Hepatocyte (in vitro differentiated cells): ENCODE measurements at regions not wholly inside any gene's neighbourhood (a gene's known extent, or its start where the extent isn't known, plus 50 kb on each side); places are given as distances from the start of the nearest gene placed in this dataset.
A peak's percentile ranks its signal among the peaks of the same experiment; 100 is the strongest.
"Not testable (repeated sequence)": the region's sequence is repeated elsewhere in the genome, so short reads cannot be mapped to it uniquely, and the experiment has no call there.

Experiments used
- DNase-seq: peaks from one replicate; pipeline ENCODE4 v3.0.0-alpha.2; 2016; ENCODE audit warnings: low spot score
- H2AFZ ChIP-seq: fragments of 200-600 bp; sonication (generic); 2 replicates; pipeline ENCODE4 v1.6.0; 2016; ENCODE audit warnings: antibody characterized with exemption, mild to moderate bottlenecking
- H3K27ac ChIP-seq: fragments of 200-600 bp; sonication (generic); 2 replicates; pipeline ENCODE4 v1.5.1; 2016; ENCODE audit warnings: mild to moderate bottlenecking
- H3K27me3 ChIP-seq: fragments of 200-600 bp; sonication (generic); 2 replicates; pipeline ENCODE4 v1.6.1; 2016
- H3K36me3 ChIP-seq: fragments of 200-600 bp; sonication (generic); replicated peaks from 2 replicates; pipeline ENCODE4 v1.5.1; 2016; ENCODE audit warnings: low read depth; ENCODE audit not compliant: insufficient read depth
- H3K4me1 ChIP-seq: fragments of 200-600 bp; sonication (generic); 2 replicates; pipeline ENCODE4 v1.5.1; 2016; ENCODE audit warnings: mild to moderate bottlenecking, moderate library complexity; ENCODE audit not compliant: insufficient read depth
- H3K4me2 ChIP-seq: fragments of 200-600 bp; sonication (generic); 2 replicates; pipeline ENCODE4 v1.6.0; 2016
- H3K4me3 ChIP-seq: fragments of 200-600 bp; sonication (generic); 2 replicates; pipeline ENCODE4 v1.5.1; 2016; ENCODE audit warnings: mild to moderate bottlenecking
- H3K79me2 ChIP-seq: fragments of 200-600 bp; sonication (generic); 2 replicates; pipeline ENCODE4 v1.6.0; 2017; ENCODE audit warnings: mild to moderate bottlenecking
- H3K9me2 ChIP-seq: fragments of 200-600 bp; sonication (generic); replicated peaks from 2 replicates; pipeline ENCODE4 v1.6.0; 2017; ENCODE audit warnings: mild to moderate bottlenecking; ENCODE audit not compliant: insufficient read depth
- H3K9me3 ChIP-seq: fragments of 200-600 bp; sonication (generic); 2 replicates; pipeline ENCODE4 v1.5.1; 2016; ENCODE audit warnings: low read depth, mild to moderate bottlenecking
- H4K20me1 ChIP-seq: fragments of 200-600 bp; sonication (generic); 2 replicates; pipeline ENCODE4 v1.6.0; 2016; ENCODE audit warnings: mild to moderate bottlenecking; ENCODE audit not compliant: insufficient read depth, poor library complexity, severe bottlenecking
- EZH2 ChIP-seq: fragments of 200-600 bp; sonication (generic); IDR thresholded peaks from 2 replicates; pipeline ENCODE4 v1.6.1; 2016; ENCODE audit warnings: antibody characterized with exemption, mild to moderate bottlenecking, borderline replicate concordance
- EZH2phosphoT487 ChIP-seq: fragments of 200-600 bp; sonication (generic); IDR thresholded peaks from one replicate; pipeline ENCODE4 v1.6.1; 2018; ENCODE audit warnings: antibody characterized with exemption, mild to moderate bottlenecking, low read depth, moderate library complexity; ENCODE audit not compliant: unreplicated experiment, severe bottlenecking
- WGBS: methylation state at CpG from one replicate; pipeline ENCODE4 v1.1.6; 2016; ENCODE audit warnings: low lambda C conversion rate; ENCODE audit errors: missing lambda C conversion rate; 5-methylcytosine and 5-hydroxymethylcytosine counted together
- TF ChIP-seq, protein P1 (sequence below): fragments of 200-600 bp; sonication (generic); IDR thresholded peaks from 2 replicates; pipeline ENCODE4 v1.5.1; 2016; ENCODE audit warnings: antibody characterized with exemption, mild to moderate bottlenecking; ENCODE audit not compliant: poor library complexity

DNA sequence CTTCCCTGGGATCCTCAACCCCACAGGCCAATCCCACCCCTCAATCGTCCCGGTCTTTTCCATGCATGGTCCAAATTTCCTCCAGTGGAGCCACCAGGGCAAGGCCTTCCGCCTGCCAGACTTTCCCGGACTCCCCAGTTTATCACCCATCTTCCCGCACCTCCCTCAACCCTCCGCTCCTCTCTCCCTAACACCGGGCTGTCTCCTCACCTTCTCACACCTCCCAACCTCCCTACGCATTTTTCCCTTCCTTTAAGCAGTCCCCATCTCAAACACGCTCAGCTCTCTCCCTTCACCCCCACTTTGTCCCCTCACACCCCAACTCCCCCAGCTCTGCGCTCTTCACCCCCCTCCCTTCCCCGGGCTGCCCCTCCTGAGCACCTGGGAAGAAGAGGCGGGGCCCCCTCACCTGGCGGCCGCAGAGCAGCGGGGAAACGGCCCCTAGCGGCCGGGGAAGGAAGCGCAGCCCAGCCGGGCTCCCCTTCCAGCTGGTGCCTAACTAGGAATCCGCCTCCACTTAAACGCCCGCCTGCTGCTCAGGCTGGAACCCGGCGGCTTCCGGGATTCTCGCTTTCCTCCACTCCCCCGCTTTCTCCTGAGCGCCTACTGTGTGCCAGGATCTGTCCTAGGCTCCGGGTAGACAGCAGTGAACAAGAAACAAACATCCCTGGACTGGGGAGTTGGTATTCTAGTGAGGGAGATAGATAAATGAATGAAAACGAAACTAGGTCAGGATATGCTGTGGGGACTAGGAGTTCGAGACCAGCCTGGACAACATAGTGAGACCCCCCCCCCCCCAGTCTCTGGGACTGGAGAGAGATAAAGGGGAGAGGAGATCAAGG, 126.7 kb downstream of the CRLF3 start:
- peak overlapping the region; percentile 60 for H2AFZ ChIP-seq
- peak; percentile 86 for DNase-seq
- not testable (repeated sequence) for H3K36me3 ChIP-seq, H3K27ac ChIP-seq, H3K79me2 ChIP-seq, H3K9me2 ChIP-seq, H3K27me3 ChIP-seq, H4K20me1 ChIP-seq, H3K4me3 ChIP-seq, H3K9me3 ChIP-seq
- H3K4me2 ChIP-seq: peak overlapping the region; percentile 70
- H3K4me1 ChIP-seq: peaks cover 13% of the 10 kb centered on the region
- TF ChIP-seq, protein P1, sequence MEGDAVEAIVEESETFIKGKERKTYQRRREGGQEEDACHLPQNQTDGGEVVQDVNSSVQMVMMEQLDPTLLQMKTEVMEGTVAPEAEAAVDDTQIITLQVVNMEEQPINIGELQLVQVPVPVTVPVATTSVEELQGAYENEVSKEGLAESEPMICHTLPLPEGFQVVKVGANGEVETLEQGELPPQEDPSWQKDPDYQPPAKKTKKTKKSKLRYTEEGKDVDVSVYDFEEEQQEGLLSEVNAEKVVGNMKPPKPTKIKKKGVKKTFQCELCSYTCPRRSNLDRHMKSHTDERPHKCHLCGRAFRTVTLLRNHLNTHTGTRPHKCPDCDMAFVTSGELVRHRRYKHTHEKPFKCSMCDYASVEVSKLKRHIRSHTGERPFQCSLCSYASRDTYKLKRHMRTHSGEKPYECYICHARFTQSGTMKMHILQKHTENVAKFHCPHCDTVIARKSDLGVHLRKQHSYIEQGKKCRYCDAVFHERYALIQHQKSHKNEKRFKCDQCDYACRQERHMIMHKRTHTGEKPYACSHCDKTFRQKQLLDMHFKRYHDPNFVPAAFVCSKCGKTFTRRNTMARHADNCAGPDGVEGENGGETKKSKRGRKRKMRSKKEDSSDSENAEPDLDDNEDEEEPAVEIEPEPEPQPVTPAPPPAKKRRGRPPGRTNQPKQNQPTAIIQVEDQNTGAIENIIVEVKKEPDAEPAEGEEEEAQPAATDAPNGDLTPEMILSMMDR: peak; percentile 86
- 14% methylated on average over 28 of the region's 32 CpGs for WGBS

DNA sequence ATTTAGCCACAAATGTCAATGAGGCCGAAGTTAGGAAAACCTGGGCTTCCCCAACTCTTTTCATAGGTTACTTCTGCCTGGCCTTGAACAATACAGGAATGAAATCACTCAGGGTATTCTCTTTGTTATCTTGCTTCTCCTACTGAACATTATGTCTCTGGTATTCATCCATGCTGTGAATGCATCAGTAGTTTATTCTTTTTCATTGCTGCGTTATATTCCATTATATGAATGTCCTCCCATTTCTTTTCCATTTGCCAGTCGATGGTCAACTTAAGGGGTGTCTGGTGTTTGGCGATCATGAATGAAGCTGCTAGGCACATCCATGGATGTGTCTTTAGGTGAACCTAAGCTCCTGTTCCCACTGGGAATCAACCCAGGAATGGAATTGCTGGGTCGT, 128.3 kb downstream of the CRLF3 start:
- Histone ChIP-seq H3K27ac (peak overlapping the region; percentile 48), H3K9me3 (no peaks in the 10 kb centered on the region), H2AFZ (no peak overlapping the region), H3K9me2 (no peaks in the 10 kb centered on the region), H3K4me2 (no peak overlapping the region), H3K79me2 (no peaks in the 10 kb centered on the region), H3K36me3 (no peaks in the 10 kb centered on the region), H4K20me1 (no peaks in the 10 kb centered on the region), H3K4me1 (peaks cover 13% of the 10 kb centered on the region), H3K4me3 (no peak overlapping the region), H3K27me3 (no peaks in the 10 kb centered on the region)
- DNase-seq: no peak
- WGBS: 96% methylated on average over 5 of the region's 5 CpGs
- TF ChIP-seq EZH2: no peak
- TF ChIP-seq, protein P1: no peak
- TF ChIP-seq EZH2phosphoT487: no peak

DNA sequence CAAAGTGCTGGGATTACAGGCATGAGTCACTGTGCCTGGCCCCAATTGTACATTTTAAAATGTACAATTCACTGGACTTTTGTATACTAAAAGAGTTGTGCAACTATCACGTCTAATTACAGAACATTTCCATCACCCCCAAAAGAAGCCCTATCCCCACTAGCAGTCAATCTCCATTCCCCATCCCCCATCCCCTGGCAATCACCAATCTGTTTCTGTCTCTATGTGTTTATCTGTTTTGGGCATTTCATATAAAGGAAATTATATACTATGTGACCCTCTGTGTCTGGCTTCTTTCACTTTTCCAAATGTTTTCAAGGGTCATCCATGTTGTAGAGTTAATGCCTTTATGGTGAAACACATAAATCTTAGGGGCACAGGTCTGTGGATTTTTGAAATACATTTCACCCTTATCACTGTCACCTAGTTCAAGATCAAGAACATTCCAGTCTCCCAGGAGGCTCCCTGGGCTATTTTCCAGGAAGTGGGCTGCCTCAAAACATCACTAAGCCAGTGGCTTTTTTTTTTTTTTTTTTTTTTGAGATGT, 129.2 kb downstream of the CRLF3 start:
- H3K4me3 ChIP-seq, H3K9me3 ChIP-seq, H3K9me2 ChIP-seq, H2AFZ ChIP-seq, H3K27me3 ChIP-seq, H4K20me1 ChIP-seq, H3K36me3 ChIP-seq, H3K79me2 ChIP-seq: not testable (repeated sequence)
- peak; percentile 46 for DNase-seq
- H3K4me2 ChIP-seq: peak overlapping the region; percentile 7
- H3K4me1 ChIP-seq: peaks cover 13% of the 10 kb centered on the region
- peak overlapping the region; percentile 80 for H3K27ac ChIP-seq
- WGBS: 23% methylated on average over 1 of the region's 1 CpG

DNA sequence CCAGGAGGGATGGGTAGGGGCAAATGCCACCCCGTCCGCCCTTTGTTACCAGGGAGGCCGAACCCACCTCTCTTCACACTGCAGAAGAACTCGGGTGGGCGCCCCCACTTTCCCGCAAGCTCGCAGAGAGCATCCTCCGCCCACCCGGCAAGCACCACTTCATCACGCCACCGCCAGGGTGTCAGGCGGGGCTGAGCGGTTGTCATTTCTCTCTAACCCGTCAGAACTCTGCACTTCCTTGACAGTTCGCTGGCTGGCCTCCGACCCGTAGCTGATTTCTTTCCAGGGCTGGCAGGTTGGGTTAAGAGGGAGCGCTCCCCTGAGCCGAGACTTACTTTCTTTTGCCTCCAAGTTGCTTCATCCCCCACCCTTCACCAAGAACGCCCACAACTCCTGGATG, 130.7 kb downstream of the CRLF3 start:
- H3K27me3 ChIP-seq, H3K9me3 ChIP-seq, H3K27ac ChIP-seq, H4K20me1 ChIP-seq, H3K4me3 ChIP-seq, H3K79me2 ChIP-seq, H3K36me3 ChIP-seq, H3K9me2 ChIP-seq: not testable (repeated sequence)
- 10% methylated on average over 17 of the region's 20 CpGs for WGBS
- TF ChIP-seq, protein P1: peak; percentile 31
- peak; percentile 56 for DNase-seq
- Histone ChIP-seq H3K4me1 (peaks cover 13% of the 10 kb centered on the region), H2AFZ (peak overlapping the region; percentile 66), H3K4me2 (peak overlapping the region; percentile 67)

DNA sequence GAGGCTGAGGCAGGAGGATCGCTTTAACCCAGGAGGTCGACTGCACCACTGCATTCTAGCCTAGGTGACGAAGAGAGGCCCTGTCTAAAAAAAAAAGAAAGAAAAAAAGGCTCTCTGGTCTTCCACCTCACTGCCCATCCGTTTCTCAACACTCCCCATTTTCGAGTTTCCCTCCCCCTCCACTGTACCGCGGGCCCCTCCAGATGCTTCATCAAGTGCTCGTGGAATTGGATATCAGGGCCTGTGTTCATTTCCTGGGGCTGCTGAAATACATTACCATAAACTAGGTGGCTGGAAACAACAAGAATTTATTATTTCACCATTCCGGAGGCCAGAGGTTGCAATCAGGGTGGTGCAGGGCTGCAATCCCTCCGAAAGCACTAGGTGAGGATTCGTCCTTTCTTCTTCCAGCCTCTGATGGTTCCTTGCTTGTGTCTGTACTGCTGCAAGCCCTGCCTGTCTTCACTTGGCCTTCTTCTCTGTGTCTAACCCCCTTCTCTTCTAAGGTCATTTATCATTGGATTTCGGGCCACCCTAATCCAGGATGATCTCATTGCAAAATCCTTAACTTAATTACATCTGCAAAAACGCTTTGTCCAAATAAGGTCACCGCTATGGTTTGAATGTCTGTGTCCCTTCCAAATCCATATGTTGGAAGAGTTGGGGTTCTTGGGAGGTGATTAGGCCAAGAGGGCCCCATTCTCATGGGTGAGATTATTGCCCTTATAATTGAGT, 135.1 kb downstream of the CRLF3 start:
- not testable (repeated sequence) for H3K79me2 ChIP-seq, H3K27me3 ChIP-seq, H4K20me1 ChIP-seq, DNase-seq, H3K9me2 ChIP-seq, H2AFZ ChIP-seq, H3K4me3 ChIP-seq, H3K27ac ChIP-seq, H3K9me3 ChIP-seq, H3K4me2 ChIP-seq, H3K4me1 ChIP-seq, H3K36me3 ChIP-seq
- WGBS: 73% methylated on average over 14 of the region's 14 CpGs
